ENCODE measurements at regions not wholly inside any gene's neighbourhood (a gene's known extent, or its start where the extent isn't known, plus 50 kb on each side); places are given as distances from the start of the nearest gene placed in this dataset.
"Not testable (repeated sequence)": the region's sequence is repeated elsewhere in the genome, so short reads cannot be mapped to it uniquely, and the experiment has no call there.

DNA sequence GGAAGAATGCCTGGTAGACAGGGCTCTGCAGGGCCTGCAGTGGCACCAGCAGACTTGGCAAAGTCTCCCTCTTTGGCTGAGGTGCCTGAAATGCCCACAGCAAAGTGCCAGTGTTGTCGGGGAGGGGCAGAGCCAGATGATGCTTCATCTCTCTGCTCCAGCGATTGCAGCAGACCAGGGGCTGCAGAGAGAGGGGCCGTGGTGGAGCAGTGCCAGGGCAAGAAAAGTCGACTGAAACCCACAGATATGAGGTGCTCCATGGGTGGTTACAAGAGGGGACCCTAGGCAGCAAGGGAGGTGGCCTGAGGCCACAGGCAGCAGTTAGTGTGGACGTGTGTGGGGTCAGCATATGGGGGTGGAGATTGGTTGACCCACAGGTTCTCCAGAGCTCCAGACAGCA lies 123.5 kb upstream of the SHH start:
- Mint-ChIP-seq H3K27me3 (ENCODE audit: insufficient read depth) (peaks cover 4% of the 10 kb centered on the region), H3K9me3 (peaks cover 30% of the 10 kb centered on the region), H3K4me1 (ENCODE audit: low read depth) (no peaks in the 10 kb centered on the region), H3K4me3 (no peak overlapping the region), H3K27ac (no peak overlapping the region), H3K36me3 (ENCODE audit: low read depth) (no peaks in the 10 kb centered on the region)
- no peak for DNase-seq (ENCODE audit: low spot score)
- intact Hi-C loops (cut with micrococcal nuclease), result no loop called here

GRCh38 chr7:155935005-155935557 lies 122.8 kb upstream of the SHH start:
- no peak for DNase-seq (ENCODE audit: low spot score)
- no peak overlapping the region for H3K27ac Mint-ChIP-seq
- peaks cover 27% of the 10 kb centered on the region for H3K9me3 Mint-ChIP-seq
- no peaks in the 10 kb centered on the region for H3K4me1 Mint-ChIP-seq (ENCODE audit: low read depth)
- intact Hi-C loops (cut with micrococcal nuclease), result no loop called here
- H3K36me3 Mint-ChIP-seq (ENCODE audit: low read depth), result no peaks in the 10 kb centered on the region
- peaks cover 4% of the 10 kb centered on the region for H3K27me3 Mint-ChIP-seq (ENCODE audit: insufficient read depth)
- H3K4me3 Mint-ChIP-seq, result no peak overlapping the region

- H3K36me3 Mint-ChIP-seq (ENCODE audit: low read depth); DNase-seq (ENCODE audit: low spot score); H3K27ac Mint-ChIP-seq; H3K27me3 Mint-ChIP-seq (ENCODE audit: insufficient read depth); H3K4me3 Mint-ChIP-seq; intact Hi-C loops (cut with micrococcal nuclease); H3K4me1 Mint-ChIP-seq (ENCODE audit: low read depth): not testable (repeated sequence)
- peaks cover 16% of the 10 kb centered on the region for H3K9me3 Mint-ChIP-seq
These were observed 120.1 kb upstream of the SHH start for GRCh38 chr7:155932324-155932723.

GRCh38 chr7:155931396-155932085 lies 119.3 kb upstream of the SHH start:
- Mint-ChIP-seq H3K4me1 (ENCODE audit: low read depth) (no peaks in the 10 kb centered on the region), H3K36me3 (ENCODE audit: low read depth) (no peaks in the 10 kb centered on the region), H3K27ac (no peak overlapping the region), H3K9me3 (peaks cover 16% of the 10 kb centered on the region), H3K27me3 (ENCODE audit: insufficient read depth) (peaks cover 3% of the 10 kb centered on the region), H3K4me3 (no peak overlapping the region)
- no peak for DNase-seq (ENCODE audit: low spot score)
- intact Hi-C loops (cut with micrococcal nuclease), result no loop called here

- Mint-ChIP-seq H3K36me3 (ENCODE audit: low read depth) (no peaks in the 10 kb centered on the region), H3K27ac (no peak overlapping the region), H3K4me3 (no peak overlapping the region), H3K9me3 (peaks cover 16% of the 10 kb centered on the region), H3K4me1 (ENCODE audit: low read depth) (no peaks in the 10 kb centered on the region), H3K27me3 (ENCODE audit: insufficient read depth) (peaks cover 3% of the 10 kb centered on the region)
- no peak for DNase-seq (ENCODE audit: low spot score)
- intact Hi-C loops (cut with micrococcal nuclease), result no loop called here
These were observed 118.3 kb upstream of the SHH start for GRCh38 chr7:155930527-155930926.

DNA sequence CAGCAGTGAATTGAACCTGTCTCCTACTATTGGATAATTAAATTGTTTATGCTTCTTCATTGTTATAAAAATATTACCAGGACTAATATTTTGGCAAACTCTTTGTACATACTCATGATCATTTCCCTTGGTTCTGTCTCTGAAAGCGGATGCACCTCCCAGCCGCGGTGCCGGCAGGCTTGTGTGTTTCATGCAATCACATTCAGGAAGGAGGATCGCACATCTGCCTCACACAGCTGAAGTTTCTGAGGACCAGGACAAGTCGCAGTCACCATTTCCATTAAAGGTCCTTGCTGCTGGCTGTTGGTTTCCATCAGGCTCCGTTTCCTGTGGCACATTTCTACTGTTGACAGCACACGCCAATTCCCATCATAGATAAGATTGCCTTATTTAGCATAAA lies 117.8 kb upstream of the SHH start:
- intact Hi-C loops (cut with micrococcal nuclease), result no loop called here
- Mint-ChIP-seq H3K4me3 (no peak overlapping the region), H3K4me1 (ENCODE audit: low read depth) (no peaks in the 10 kb centered on the region), H3K36me3 (ENCODE audit: low read depth) (no peaks in the 10 kb centered on the region), H3K27ac (no peak overlapping the region), H3K9me3 (peaks cover 12% of the 10 kb centered on the region), H3K27me3 (ENCODE audit: insufficient read depth) (peaks cover 3% of the 10 kb centered on the region)
- DNase-seq (ENCODE audit: low spot score), result no peak

- peaks cover 3% of the 10 kb centered on the region for H3K27me3 Mint-ChIP-seq (ENCODE audit: insufficient read depth)
- no peak for DNase-seq (ENCODE audit: low spot score)
- intact Hi-C loops (cut with micrococcal nuclease), result no loop called here
- H3K36me3 Mint-ChIP-seq (ENCODE audit: low read depth), result no peaks in the 10 kb centered on the region
- H3K9me3 Mint-ChIP-seq, result peaks cover 7% of the 10 kb centered on the region
- H3K4me1 Mint-ChIP-seq (ENCODE audit: low read depth), result no peaks in the 10 kb centered on the region
- H3K27ac Mint-ChIP-seq, result no peak overlapping the region
- H3K4me3 Mint-ChIP-seq, result no peak overlapping the region
These were observed 116.3 kb upstream of the SHH start for GRCh38 chr7:155928583-155928982.

DNA sequence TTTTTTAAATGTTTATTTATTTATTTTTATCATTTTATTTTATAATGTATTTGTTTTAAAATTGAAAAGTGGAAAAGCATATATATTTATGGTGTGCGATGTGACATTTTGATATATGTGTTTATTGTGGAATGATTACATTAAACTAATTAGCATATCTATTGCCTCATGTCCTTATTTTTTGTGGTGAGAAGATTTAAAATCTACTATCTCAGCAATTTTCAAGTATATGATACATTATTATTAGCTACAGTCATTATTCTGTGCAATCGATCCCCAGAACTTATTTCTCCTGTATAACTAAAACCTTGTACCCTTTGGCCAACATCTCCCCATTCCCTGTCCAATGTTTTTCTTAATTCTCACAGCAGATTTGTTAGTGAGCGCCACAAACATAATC lies 115.6 kb upstream of the SHH start:
- Mint-ChIP-seq H3K4me1 (ENCODE audit: low read depth) (no peaks in the 10 kb centered on the region), H3K27me3 (ENCODE audit: insufficient read depth) (peaks cover 3% of the 10 kb centered on the region), H3K4me3 (no peak overlapping the region), H3K36me3 (ENCODE audit: low read depth) (no peaks in the 10 kb centered on the region), H3K9me3 (peaks cover 2% of the 10 kb centered on the region), H3K27ac (no peak overlapping the region)
- DNase-seq (ENCODE audit: low spot score), result no peak
- intact Hi-C loops (cut with micrococcal nuclease), result no loop called here

DNA sequence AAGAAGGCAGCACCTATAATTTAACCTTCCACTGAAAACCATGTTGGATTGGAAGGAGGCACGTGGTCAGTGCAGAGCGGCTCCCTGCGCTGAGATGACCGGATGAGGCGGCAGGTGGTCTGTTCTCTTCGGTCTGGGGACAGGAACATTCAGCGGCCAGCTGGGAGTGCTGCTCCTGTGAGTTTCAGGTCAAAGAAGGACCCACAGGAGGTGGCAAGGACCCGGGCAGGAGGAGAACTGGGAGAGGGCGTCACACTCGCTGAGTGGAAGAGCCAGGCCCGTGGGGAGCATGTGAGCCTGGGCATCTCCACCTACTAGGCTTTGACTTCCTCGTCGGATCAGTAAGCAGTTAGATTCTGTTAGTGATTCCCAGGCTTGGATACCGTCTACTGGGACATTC lies 113.4 kb upstream of the SHH start:
- peaks cover under 1% of the 10 kb centered on the region for H3K27me3 Mint-ChIP-seq (ENCODE audit: insufficient read depth)
- no peaks in the 10 kb centered on the region for H3K9me3 Mint-ChIP-seq
- H3K27ac Mint-ChIP-seq, result no peak overlapping the region
- H3K4me3 Mint-ChIP-seq, result no peak overlapping the region
- DNase-seq (ENCODE audit: low spot score), result no peak
- H3K4me1 Mint-ChIP-seq (ENCODE audit: low read depth), result no peaks in the 10 kb centered on the region
- H3K36me3 Mint-ChIP-seq (ENCODE audit: low read depth), result no peaks in the 10 kb centered on the region
- intact Hi-C loops (cut with micrococcal nuclease), result no loop called here

DNA sequence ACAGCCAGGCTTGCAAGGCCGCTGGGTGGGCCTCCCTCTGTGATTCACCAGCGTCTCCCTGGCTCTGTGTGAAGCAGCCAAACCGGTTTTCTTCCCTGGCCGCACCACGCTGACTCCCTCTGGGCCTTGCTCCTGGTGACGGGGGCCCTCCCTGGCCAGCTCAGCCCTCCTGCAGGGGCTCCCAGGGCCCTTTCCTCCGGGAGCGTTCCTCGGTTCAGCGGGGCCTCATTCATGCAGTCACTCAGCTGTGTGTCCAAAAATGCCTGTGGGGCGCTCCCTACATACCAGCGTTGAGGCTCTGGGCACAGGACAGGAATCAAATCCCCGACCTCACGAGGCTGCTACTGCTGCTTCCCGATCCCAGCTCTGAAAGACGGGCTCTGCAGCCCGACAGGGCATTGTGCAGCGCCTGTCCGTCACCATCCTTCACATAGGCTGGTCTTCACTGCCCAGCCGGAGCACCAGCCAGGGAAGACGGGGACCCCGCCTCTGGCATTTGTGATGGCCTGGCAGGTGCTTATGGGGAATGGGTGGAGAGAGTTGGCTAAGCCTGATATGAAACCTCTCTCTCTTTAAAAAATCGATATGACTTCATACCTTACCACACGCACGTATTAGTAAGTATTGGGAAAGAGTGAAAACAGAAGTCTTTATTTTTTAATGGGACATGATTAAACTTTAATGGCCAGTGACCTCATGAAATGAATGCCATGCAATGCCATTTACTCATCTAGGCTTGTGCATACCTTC lies 110.0 kb upstream of the SHH start:
- no peak overlapping the region for H3K4me3 Mint-ChIP-seq
- intact Hi-C loops (cut with micrococcal nuclease), result no loop called here

GRCh38 chr7:155921804-155922066 lies 109.5 kb upstream of the SHH start:
- Mint-ChIP-seq H3K4me1 (ENCODE audit: low read depth) (no peaks in the 10 kb centered on the region), H3K9me3 (no peaks in the 10 kb centered on the region), H3K4me3 (no peak overlapping the region), H3K27me3 (ENCODE audit: insufficient read depth) (no peaks in the 10 kb centered on the region), H3K27ac (no peak overlapping the region), H3K36me3 (ENCODE audit: low read depth) (no peaks in the 10 kb centered on the region)
- no peak for DNase-seq (ENCODE audit: low spot score)
- intact Hi-C loops (cut with micrococcal nuclease), result no loop called here

More for the DNA sequence above, 110.0 kb upstream of the SHH start:
- Mint-ChIP-seq H3K4me1 (ENCODE audit: low read depth) (no peaks in the 10 kb centered on the region), H3K27me3 (ENCODE audit: insufficient read depth) (no peaks in the 10 kb centered on the region), H3K27ac (no peak overlapping the region), H3K9me3 (no peaks in the 10 kb centered on the region), H3K36me3 (ENCODE audit: low read depth) (no peaks in the 10 kb centered on the region)
- no peak for DNase-seq (ENCODE audit: low spot score)

DNA sequence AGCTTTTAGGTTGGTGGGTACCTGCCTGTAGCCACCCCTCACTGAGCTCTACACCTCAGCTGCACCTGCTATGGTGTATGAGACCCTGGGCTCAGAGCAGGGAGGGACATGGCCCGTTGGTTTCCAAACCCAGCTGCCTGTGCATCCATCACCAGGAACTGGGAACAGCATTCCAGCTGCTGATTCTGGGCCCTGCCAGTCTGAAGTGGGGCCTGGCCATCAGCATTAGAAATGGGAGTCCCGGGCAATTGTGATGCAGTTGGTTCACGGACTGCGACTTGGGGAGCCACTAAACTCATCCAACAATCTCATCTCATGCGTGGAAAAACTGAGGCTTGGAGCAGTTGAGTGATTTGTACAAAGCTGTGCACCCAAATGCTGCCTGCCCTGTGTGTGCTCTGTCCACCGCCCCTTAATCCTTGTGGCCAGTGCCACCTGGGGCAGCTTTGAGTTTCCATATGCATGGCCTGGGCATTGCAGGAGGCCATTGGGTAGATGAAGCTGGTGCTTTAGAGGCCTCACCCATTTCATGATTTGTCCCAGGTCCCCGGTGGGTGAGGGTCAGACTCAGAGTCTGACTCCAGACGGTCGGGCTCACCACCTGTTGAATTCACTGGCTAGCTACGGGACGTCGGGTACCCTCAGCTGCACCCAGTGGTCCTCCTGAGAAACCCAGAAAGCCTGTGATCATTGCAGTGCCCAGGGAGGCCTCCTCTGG lies 109.0 kb upstream of the SHH start:
- Mint-ChIP-seq H3K36me3 (ENCODE audit: low read depth) (no peaks in the 10 kb centered on the region), H3K4me3 (no peak overlapping the region)

GRCh38 chr7:155920068-155920461 lies 107.8 kb upstream of the SHH start:
- intact Hi-C loops (cut with micrococcal nuclease), result no loop called here
- Mint-ChIP-seq H3K36me3 (ENCODE audit: low read depth) (no peaks in the 10 kb centered on the region), H3K9me3 (no peaks in the 10 kb centered on the region), H3K4me3 (no peak overlapping the region), H3K27ac (no peak overlapping the region), H3K4me1 (ENCODE audit: low read depth) (no peaks in the 10 kb centered on the region), H3K27me3 (ENCODE audit: insufficient read depth) (no peaks in the 10 kb centered on the region)
- DNase-seq (ENCODE audit: low spot score), result no peak

More for the DNA sequence above, 109.0 kb upstream of the SHH start:
- no peaks in the 10 kb centered on the region for H3K9me3 Mint-ChIP-seq
- no peaks in the 10 kb centered on the region for H3K27me3 Mint-ChIP-seq (ENCODE audit: insufficient read depth)
- no peak overlapping the region for H3K27ac Mint-ChIP-seq
- DNase-seq (ENCODE audit: low spot score), result no peak
- intact Hi-C loops (cut with micrococcal nuclease), result no loop called here
- no peaks in the 10 kb centered on the region for H3K4me1 Mint-ChIP-seq (ENCODE audit: low read depth)

Data from activated T-helper 1 cell treated with anti-CD3 and anti-CD28 coated beads, Interleukin-12 subunit alpha, Interleukin-12 subunit beta, Interleukin-2, Interleukin-4 antibody, amounts not matched to agents 30 ng/mL and 10 ng/mL and 1 ng/mL, durations not matched to agents 14 hours and 24 hours and 36 hours (primary cell).